ENCODE measurements at regions not wholly inside any gene's neighbourhood (a gene's known extent, or its start where the extent isn't known, plus 50 kb on each side); places are given as distances from the start of the nearest gene placed in this dataset.

DNA sequence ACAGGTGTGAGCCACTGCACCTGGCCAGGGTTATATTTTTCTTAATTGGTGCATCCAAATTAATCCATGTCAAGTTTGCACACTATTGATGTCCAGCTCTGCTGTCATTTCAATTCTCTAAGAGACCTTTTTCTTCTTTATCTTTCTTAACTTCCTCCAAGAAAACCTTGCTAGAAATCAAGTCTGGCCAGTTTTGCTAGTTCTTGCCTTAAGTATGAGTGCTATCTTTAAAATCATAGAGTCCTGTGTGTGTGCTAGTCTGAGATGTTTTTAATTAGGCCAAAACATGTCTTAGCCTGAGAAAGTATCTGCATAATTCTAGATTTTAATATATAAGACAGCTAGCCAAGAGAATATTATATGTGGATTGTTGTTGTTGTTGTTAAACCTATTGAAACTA, 56.2 kb upstream of the SLC39A10 start:
- H3K4me3 ChIP-seq (ENCODE audit: low read depth, low read length) = no peak overlapping the region
- no peak overlapping the region for H3K4me3 Mint-ChIP-seq (ENCODE audit: unreplicated experiment)
- CTCF ChIA-PET = no interaction called here
- H3K36me3 Mint-ChIP-seq (ENCODE audit: insufficient read depth, unreplicated experiment) = no peaks in the 10 kb centered on the region
- peaks cover 1% of the 10 kb centered on the region for H3K9me3 Mint-ChIP-seq (ENCODE audit: unreplicated experiment)
- no peak overlapping the region for H3K27ac Mint-ChIP-seq (ENCODE audit: unreplicated experiment)
- DNase-seq = no peak
- no TSS peak for BruUV-seq (replicated peaks)
- peaks cover 8% of the 10 kb centered on the region for H3K4me1 Mint-ChIP-seq (ENCODE audit: low read depth, unreplicated experiment)
- H3K27me3 Mint-ChIP-seq (ENCODE audit: insufficient read depth, unreplicated experiment) = no peaks in the 10 kb centered on the region
- H3K9me3 ChIP-seq = no peaks in the 10 kb centered on the region
- POLR2A ChIA-PET = no interaction called here
- intact Hi-C loops (cut with micrococcal nuclease; ENCODE audit: unreplicated experiment) = loop anchor here (1.0 kb wide), 1 partner anchor 12 kb away; no protein-coding TSS in a partner anchor
- no peaks in the 10 kb centered on the region for H3K27me3 ChIP-seq (replicated peaks; ENCODE audit: control insufficient read depth, insufficient read depth, low read length)
- H3K4me1 ChIP-seq = peaks cover 14% of the 10 kb centered on the region
- no peaks in the 10 kb centered on the region for H3K36me3 ChIP-seq (ENCODE audit: control insufficient read depth, insufficient read depth, low read length)
- TF ChIP-seq, protein P1, sequence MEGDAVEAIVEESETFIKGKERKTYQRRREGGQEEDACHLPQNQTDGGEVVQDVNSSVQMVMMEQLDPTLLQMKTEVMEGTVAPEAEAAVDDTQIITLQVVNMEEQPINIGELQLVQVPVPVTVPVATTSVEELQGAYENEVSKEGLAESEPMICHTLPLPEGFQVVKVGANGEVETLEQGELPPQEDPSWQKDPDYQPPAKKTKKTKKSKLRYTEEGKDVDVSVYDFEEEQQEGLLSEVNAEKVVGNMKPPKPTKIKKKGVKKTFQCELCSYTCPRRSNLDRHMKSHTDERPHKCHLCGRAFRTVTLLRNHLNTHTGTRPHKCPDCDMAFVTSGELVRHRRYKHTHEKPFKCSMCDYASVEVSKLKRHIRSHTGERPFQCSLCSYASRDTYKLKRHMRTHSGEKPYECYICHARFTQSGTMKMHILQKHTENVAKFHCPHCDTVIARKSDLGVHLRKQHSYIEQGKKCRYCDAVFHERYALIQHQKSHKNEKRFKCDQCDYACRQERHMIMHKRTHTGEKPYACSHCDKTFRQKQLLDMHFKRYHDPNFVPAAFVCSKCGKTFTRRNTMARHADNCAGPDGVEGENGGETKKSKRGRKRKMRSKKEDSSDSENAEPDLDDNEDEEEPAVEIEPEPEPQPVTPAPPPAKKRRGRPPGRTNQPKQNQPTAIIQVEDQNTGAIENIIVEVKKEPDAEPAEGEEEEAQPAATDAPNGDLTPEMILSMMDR (IDR thresholded peaks at IDR 0.05; ENCODE audit: insufficient read depth in 1 of 2, low read depth in 1 of 2, low read length in 1 of 2, severe bottlenecking in 1 of 2, unreplicated experiment in 1 of 2) = no peak

DNA sequence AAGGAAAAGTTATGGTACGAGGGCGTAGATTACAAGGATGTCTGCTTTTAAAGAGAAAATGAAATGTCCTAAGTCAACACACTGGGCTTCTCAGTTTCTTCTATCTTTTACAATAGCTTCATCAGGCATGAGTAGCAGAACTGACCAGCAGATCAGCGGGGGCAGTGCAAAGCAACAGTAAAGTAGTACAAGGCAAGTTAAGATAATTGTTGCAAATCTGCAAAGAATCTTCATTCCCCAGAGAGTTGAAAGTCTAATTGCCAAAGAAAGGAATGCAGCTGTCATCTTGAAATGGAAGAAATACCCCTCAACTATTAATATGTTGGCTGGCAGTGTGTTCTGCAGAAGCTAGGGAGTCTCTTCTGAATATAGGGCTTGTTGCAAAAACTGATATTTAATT, 60.2 kb upstream of the SLC39A10 start:
- no TSS peak for BruUV-seq (replicated peaks)
- CTCF ChIA-PET = interaction anchor here (0.7 kb wide), 1 partner anchor 60 kb away, joined by 5 read pairs; the partner anchor contains the start of gene SLC39A10
- Histone ChIP-seq H3K36me3 (ENCODE audit: control insufficient read depth, insufficient read depth, low read length) (no peaks in the 10 kb centered on the region), H3K4me1 (peaks cover 17% of the 10 kb centered on the region), H3K27me3 (replicated peaks; ENCODE audit: control insufficient read depth, insufficient read depth, low read length) (no peaks in the 10 kb centered on the region), H3K4me3 (ENCODE audit: low read depth, low read length) (no peak overlapping the region), H3K9me3 (no peaks in the 10 kb centered on the region; the same call in 1 of the 2 replicates)
- TF ChIP-seq, protein P1 (IDR thresholded peaks at IDR 0.05; ENCODE audit: insufficient read depth in 1 of 2, low read depth in 1 of 2, low read length in 1 of 2, severe bottlenecking in 1 of 2, unreplicated experiment in 1 of 2) = no peak
- Mint-ChIP-seq H3K4me3 (ENCODE audit: unreplicated experiment) (no peak overlapping the region), H3K4me1 (ENCODE audit: low read depth, unreplicated experiment) (peaks cover 8% of the 10 kb centered on the region), H3K36me3 (ENCODE audit: insufficient read depth, unreplicated experiment) (no peaks in the 10 kb centered on the region), H3K27ac (ENCODE audit: unreplicated experiment) (no peak overlapping the region), H3K27me3 (ENCODE audit: insufficient read depth, unreplicated experiment) (no peaks in the 10 kb centered on the region), H3K9me3 (ENCODE audit: unreplicated experiment) (peaks cover 9% of the 10 kb centered on the region)
- POLR2A ChIA-PET = no interaction called here
- no peak for DNase-seq
- intact Hi-C loops (cut with micrococcal nuclease; ENCODE audit: unreplicated experiment) = no loop called here

DNA sequence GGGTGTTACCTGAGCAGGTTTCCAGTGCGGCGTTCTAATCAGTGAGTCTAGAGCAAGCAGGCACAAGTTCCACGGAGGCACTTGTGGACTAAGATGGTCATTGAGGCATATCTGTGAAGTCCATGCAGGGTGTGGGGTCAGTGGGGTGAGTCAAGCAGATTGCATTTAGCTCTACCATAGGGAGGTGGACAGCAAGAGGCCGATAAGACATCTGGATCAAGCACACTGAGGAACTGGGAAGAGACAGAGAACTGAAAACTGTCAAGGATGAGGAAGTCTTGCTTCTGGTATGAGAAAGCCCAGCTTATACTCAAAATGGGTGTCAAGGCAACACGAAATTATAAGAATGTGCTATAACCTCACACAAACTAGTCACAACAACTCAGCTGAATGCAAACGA, 61.2 kb upstream of the SLC39A10 start:
- DNase-seq = no peak
- TF ChIP-seq, protein P1 (IDR thresholded peaks at IDR 0.05; ENCODE audit: insufficient read depth in 1 of 2, low read depth in 1 of 2, low read length in 1 of 2, severe bottlenecking in 1 of 2, unreplicated experiment in 1 of 2) = no peak
- Histone ChIP-seq H3K9me3 (no peaks in the 10 kb centered on the region; the same call in 1 of the 2 replicates), H3K4me1 (peaks cover 19% of the 10 kb centered on the region), H3K36me3 (ENCODE audit: control insufficient read depth, insufficient read depth, low read length) (no peaks in the 10 kb centered on the region), H3K27me3 (replicated peaks; ENCODE audit: control insufficient read depth, insufficient read depth, low read length) (no peaks in the 10 kb centered on the region), H3K4me3 (ENCODE audit: low read depth, low read length) (no peak overlapping the region)
- peaks cover 9% of the 10 kb centered on the region for H3K9me3 Mint-ChIP-seq (ENCODE audit: unreplicated experiment)
- peaks cover 1% of the 10 kb centered on the region for H3K4me1 Mint-ChIP-seq (ENCODE audit: low read depth, unreplicated experiment)
- H3K27me3 Mint-ChIP-seq (ENCODE audit: insufficient read depth, unreplicated experiment) = no peaks in the 10 kb centered on the region
- ChIA-PET POLR2A (no interaction called here), CTCF (no interaction called here)
- H3K27ac Mint-ChIP-seq (ENCODE audit: unreplicated experiment) = no peak overlapping the region
- H3K4me3 Mint-ChIP-seq (ENCODE audit: unreplicated experiment) = no peak overlapping the region
- H3K36me3 Mint-ChIP-seq (ENCODE audit: insufficient read depth, unreplicated experiment) = no peaks in the 10 kb centered on the region
- no TSS peak for BruUV-seq (replicated peaks)
- intact Hi-C loops (cut with micrococcal nuclease; ENCODE audit: unreplicated experiment) = no loop called here
